ENCODE measurements at regions not wholly inside any gene's neighbourhood (a gene's known extent, or its start where the extent isn't known, plus 50 kb on each side); places are given as distances from the start of the nearest gene placed in this dataset.

- no peak for TF ChIP-seq EP300 (IDR thresholded peaks at IDR 0.05)
- TF ChIP-seq CTCF (IDR thresholded peaks at IDR 0.05): no peak
Measured at GRCh38 chr4:24131954-24132673, 242.3 kb upstream of the PPARGC1A start.

Data from ovary (tissue), 3 donors.